Astrocyte of the spinal cord (primary cell): ENCODE measurements at regions not wholly inside any gene's neighbourhood (a gene's known extent, or its start where the extent isn't known, plus 50 kb on each side); places are given as distances from the start of the nearest gene placed in this dataset.

Experiments
- DNase-seq: peaks from one replicate; pipeline ENCODE4 v3.0.0; 2011; ENCODE audit warnings: low read depth, low spot score
- H3K4me3 ChIP-seq: 2 replicates; pipeline ENCODE4 v1.5.1; 2011; ENCODE audit warnings: low read depth, mild to moderate bottlenecking, low read length, moderate library complexity
- CTCF ChIP-seq: IDR thresholded peaks from 2 replicates; pipeline ENCODE4 v1.5.1; 2012; ENCODE audit warnings: low read depth, mild to moderate bottlenecking, low read length, inconsistent platforms
- in situ Hi-C: cut with HindIII; loops from 2 replicates; pipeline ENCODE4 v1.10.0; 2017; ENCODE audit warnings: low sequenced_read_pairs

- no peak for TF ChIP-seq CTCF
- H3K4me3 ChIP-seq: no peak overlapping the region
- in situ Hi-C loops: no loop called here
- DNase-seq: no peak
Measured at GRCh38 chr14:28143316-28143715, 623.3 kb upstream of the FOXG1 start.

- TF ChIP-seq CTCF: no peak
- H3K4me3 ChIP-seq: no peak overlapping the region
- in situ Hi-C loops: no loop called here
- no peak for DNase-seq
Measured at GRCh38 chr14:28151926-28152325, 614.7 kb upstream of the FOXG1 start.

DNA sequence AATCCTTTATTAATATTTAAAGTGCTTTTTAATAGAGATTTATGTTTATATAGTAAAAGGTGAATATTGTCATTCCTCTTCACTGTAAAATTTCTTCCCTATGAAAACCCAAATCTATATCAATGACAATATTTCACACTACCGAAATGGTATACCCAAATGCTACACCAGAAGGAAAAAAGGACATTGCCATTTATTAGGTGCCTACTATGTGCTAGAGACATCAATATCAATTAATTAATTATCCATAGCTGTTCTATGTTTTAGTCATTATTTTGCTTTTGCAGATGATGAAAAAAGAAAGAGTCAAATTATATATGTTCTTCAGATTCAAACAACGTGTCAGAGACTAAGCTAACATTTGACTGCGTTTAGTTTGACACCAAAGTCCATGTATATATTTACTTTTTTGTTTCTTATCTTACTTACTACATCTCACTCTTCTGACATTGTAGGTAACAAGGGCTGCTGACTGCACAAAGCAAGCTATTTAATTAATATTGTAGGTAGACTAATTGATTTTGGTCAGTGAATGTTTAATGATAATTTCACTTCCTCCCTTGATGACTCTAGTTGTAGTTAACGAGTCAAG lies 614.0 kb upstream of the FOXG1 start:
- in situ Hi-C loops: no loop called here
- no peak for DNase-seq
- no peak for TF ChIP-seq CTCF
- H3K4me3 ChIP-seq: no peak overlapping the region

DNA sequence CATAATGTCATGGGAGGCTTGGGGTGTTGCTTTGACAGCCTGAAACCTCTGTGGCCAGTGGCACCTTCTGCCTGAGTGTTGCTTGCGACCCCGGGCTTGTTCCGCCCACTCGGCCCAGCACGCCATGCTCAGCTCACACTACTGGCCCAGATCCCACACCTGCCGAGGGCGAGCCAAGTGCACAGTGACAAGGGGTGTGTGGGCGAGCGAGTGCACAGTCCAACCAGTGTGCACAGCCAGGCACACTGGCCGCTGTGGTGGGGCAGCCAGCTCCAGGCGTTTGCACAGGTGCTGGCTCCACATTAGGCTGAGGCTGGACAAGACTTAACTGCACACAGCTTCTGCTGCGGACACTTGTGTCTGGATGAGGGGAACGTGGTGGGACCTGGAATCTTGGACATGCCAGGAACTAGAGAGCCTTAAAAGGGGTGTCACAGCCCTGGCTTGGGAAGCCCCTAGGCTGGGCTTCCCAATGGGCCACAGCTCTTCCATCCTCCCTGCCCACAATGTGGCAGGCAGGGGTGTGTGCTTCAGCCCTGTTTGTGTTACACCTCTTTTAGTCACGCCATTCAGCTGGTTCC lies 609.2 kb upstream of the FOXG1 start:
- TF ChIP-seq CTCF: no peak
- in situ Hi-C loops: no loop called here
- DNase-seq: no peak
- no peak overlapping the region for H3K4me3 ChIP-seq

GRCh38 chr14:28157887-28158791 lies 608.4 kb upstream of the FOXG1 start:
- DNase-seq: no peak
- no peak overlapping the region for H3K4me3 ChIP-seq
- in situ Hi-C loops: no loop called here
- no peak for TF ChIP-seq CTCF

GRCh38 chr14:28161040-28161439 lies 605.5 kb upstream of the FOXG1 start:
- no peak for TF ChIP-seq CTCF
- in situ Hi-C loops: no loop called here
- H3K4me3 ChIP-seq: no peak overlapping the region
- DNase-seq: no peak
